Mucosa of descending colon (tissue), 3 donors: ENCODE measurements at regions not wholly inside any gene's neighbourhood (a gene's known extent, or its start where the extent isn't known, plus 50 kb on each side); places are given as distances from the start of the nearest gene placed in this dataset.

Experiments used
- ATAC-seq: fragments of 200-7000 bp; cut with Tn5 transposase; one replicate; pipeline ENCODE4 v1.9.1; 2020; ENCODE audit warnings: mild to moderate bottlenecking, moderate library complexity
- DNase-seq, 3 donors: peaks; one replicate each; pipeline ENCODE4 v3.0.0-alpha.2; 2020
- H3K36me3 ChIP-seq: fragments of 200-600 bp; one replicate; pipeline ENCODE4 v1.8.0; 2021; ENCODE audit warnings: low read depth, mild to moderate bottlenecking
- H3K4me1 ChIP-seq: fragments of 200-600 bp; one replicate; pipeline ENCODE4 v1.8.0; 2021; ENCODE audit warnings: low read depth, mild to moderate bottlenecking
- H3K4me3 ChIP-seq: fragments of 200-600 bp; one replicate; pipeline ENCODE4 v1.8.0; 2021; ENCODE audit warnings: mild to moderate bottlenecking
- H3K9me3 ChIP-seq: fragments of 200-600 bp; one replicate; pipeline ENCODE4 v1.8.0; 2021; ENCODE audit warnings: mild to moderate bottlenecking
- intact Hi-C, 2 donors: fragments of 100-400 bp; cut with DNase I in 1 of 2; cut with micrococcal nuclease in 1 of 2; formaldehyde crosslinking; loops; one replicate each; pipeline versions ENCODE4 v1.11.0 to v1.11.1; 2022; cut with DNase I, micrococcal nuclease
- TF ChIP-seq, protein P1 (sequence below): fragments of 200-600 bp; IDR thresholded peaks from one replicate; pipeline ENCODE4 v1.8.0; 2022; ENCODE audit warnings: antibody characterized with exemption, mild to moderate bottlenecking
- donor health status: DM: no; HTN: no; CAD: no; lungs with moderate emphysema.
- donor health status: DM: no; HTN: no; CAD: no.
- donor health status: DM: no; HTN: yes; CAD: no.

DNA sequence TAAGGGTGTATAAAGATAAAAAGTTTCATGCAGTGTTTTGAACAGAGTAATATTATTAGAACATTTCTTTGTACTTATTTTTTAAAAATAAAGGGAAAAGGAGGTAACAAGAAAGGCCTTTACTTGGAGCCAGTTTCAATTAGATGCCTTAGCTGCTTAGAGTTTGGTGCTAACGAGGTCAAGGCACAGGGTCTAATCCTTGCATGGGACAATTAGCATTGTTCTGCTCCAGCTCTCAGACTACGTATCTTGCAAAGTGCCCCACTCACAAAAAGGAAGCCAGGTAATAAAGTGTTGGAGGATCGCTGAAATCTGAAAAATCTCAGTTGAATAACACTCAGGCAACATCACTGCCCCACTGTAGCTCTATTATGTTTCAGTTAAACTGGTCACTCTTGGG, 2011.3 kb downstream of the EFNA5 start:
- Histone ChIP-seq H3K36me3 (no peaks in the 10 kb centered on the region), H3K4me3 (no peak overlapping the region), H3K4me1 (no peaks in the 10 kb centered on the region), H3K9me3 (no peaks in the 10 kb centered on the region)
- TF ChIP-seq, protein P1, sequence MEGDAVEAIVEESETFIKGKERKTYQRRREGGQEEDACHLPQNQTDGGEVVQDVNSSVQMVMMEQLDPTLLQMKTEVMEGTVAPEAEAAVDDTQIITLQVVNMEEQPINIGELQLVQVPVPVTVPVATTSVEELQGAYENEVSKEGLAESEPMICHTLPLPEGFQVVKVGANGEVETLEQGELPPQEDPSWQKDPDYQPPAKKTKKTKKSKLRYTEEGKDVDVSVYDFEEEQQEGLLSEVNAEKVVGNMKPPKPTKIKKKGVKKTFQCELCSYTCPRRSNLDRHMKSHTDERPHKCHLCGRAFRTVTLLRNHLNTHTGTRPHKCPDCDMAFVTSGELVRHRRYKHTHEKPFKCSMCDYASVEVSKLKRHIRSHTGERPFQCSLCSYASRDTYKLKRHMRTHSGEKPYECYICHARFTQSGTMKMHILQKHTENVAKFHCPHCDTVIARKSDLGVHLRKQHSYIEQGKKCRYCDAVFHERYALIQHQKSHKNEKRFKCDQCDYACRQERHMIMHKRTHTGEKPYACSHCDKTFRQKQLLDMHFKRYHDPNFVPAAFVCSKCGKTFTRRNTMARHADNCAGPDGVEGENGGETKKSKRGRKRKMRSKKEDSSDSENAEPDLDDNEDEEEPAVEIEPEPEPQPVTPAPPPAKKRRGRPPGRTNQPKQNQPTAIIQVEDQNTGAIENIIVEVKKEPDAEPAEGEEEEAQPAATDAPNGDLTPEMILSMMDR, result no peak
- ATAC-seq (no peak), DNase-seq (no peak)
- intact Hi-C loops, result no loop called here

DNA sequence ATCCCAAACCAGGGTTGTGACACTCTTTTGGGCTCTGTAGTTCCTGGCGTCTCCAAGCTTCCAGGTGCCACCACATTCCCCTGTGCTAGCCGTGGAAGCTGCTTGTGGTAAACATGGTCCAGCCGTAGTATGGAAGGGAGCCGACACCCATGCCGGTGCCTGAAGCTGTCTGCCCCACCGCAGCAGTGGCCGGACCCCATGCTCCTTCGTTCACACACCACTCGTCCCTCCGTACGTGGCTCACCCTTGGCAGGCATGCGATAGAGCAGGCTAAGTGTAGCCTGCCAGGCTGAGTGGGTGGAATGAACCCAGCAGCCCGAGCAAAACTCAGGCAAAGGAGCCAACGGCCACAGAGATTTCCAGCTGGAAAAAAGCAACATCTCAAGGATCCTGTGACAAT, 2030.4 kb downstream of the EFNA5 start:
- no peaks in the 10 kb centered on the region for H3K9me3 ChIP-seq
- H3K4me3 ChIP-seq, result no peak overlapping the region
- no peak for ATAC-seq
- intact Hi-C loops, result no loop called here
- no peaks in the 10 kb centered on the region for H3K4me1 ChIP-seq
- TF ChIP-seq, protein P1, result no peak
- DNase-seq, result peak in 1 of 3 donors; percentile 40
- H3K36me3 ChIP-seq, result no peaks in the 10 kb centered on the region

DNA sequence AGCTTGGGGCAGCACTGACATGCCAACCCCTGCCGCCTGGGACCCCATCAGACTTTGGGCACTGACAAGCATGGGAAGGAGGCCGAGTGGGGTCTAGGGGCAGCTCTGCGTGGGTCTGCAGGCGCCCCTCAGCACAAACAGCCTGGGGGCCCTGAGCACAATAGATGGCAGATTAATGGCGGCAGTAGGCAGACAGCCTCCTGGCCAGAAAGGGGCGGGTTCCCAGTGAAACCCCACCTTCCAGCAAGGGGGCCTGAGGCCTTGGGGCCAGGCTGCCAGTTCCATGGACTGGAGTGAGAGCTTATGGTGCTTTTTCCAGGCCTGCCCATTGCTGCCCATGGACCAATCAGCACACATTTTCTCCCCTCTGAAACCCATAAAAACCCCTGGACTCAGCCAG, 2031.2 kb downstream of the EFNA5 start:
- no peak for ATAC-seq
- TF ChIP-seq, protein P1, result no peak

DNA sequence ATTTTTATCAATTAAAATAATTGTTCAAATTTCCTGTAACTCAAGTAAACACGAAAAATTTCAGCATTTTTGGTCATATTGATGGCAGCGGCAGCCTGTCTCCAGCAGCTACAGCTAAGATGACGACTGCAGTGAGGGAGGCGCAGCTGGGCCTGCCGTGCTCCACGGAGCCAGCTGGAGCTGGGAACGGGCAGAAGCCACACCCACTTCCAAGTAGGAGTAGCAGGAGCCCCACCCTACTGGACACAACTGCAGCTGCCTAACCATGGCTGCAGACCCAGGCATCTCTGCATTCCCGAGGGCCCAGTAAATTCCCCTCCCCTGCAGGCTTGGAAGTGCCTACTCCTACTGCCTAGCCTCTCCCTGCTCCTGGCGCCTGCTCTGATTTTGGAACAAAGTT, 2031.7 kb downstream of the EFNA5 start:
- TF ChIP-seq, protein P1, result no peak
- no peaks in the 10 kb centered on the region for H3K4me1 ChIP-seq
- DNase-seq (no peak), ATAC-seq (no peak)
- no peaks in the 10 kb centered on the region for H3K36me3 ChIP-seq
- intact Hi-C loops, result no loop called here
- no peak overlapping the region for H3K4me3 ChIP-seq
- no peaks in the 10 kb centered on the region for H3K9me3 ChIP-seq

More for the DNA sequence above, 2031.2 kb downstream of the EFNA5 start:
- H3K9me3 ChIP-seq, result no peaks in the 10 kb centered on the region
- H3K36me3 ChIP-seq, result no peaks in the 10 kb centered on the region
- no peak overlapping the region for H3K4me3 ChIP-seq
- DNase-seq, result no peak
- intact Hi-C loops, result no loop called here
- no peaks in the 10 kb centered on the region for H3K4me1 ChIP-seq

DNA sequence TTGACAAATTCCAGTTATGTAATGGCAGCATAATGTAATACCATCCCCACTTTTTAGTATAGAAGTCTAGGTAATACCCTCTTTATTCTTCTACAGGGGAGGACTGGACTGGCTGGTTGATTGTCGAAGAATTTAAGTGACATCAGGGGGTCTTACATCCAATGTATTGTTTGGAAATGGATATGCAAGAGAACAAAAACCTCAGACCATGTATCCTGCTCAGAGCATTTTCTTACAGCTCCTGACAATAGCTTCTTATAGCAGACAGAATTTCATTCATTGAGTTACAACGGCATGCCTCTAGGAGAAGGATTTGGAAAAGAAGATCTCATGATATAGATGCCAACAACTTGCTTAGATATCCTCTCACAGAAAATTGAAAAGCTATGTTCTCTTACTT, 2032.3 kb downstream of the EFNA5 start:
- intact Hi-C loops, result no loop called here
- no peak for ATAC-seq

DNA sequence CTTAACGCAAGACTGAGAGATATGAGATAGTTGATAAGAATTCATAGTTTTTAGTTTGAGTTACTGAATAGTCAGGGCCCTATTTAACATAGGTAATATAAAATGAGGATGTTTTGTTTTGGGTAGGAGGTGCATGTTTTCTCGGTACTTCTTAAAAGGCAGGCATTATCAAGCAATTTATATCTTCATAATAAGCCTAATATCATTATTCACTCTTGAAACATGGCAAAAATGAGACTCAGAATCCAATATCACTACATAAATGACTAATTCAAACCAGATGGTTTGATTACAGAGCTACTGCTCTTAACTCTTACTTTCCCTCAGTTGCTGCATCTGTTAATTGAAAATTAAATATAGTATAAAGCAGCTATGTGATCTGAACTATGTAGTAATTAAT, 2038.7 kb downstream of the EFNA5 start:
- H3K4me3 ChIP-seq, result no peak overlapping the region
- H3K36me3 ChIP-seq, result no peaks in the 10 kb centered on the region
- no peaks in the 10 kb centered on the region for H3K4me1 ChIP-seq
- intact Hi-C loops, result no loop called here
- ATAC-seq (no peak), DNase-seq (no peak)
- H3K9me3 ChIP-seq, result no peaks in the 10 kb centered on the region
- TF ChIP-seq, protein P1, result no peak

More for the DNA sequence above, 2032.3 kb downstream of the EFNA5 start:
- no peak for DNase-seq
- no peaks in the 10 kb centered on the region for H3K9me3 ChIP-seq
- TF ChIP-seq, protein P1, result no peak
- H3K36me3 ChIP-seq, result no peaks in the 10 kb centered on the region
- H3K4me1 ChIP-seq, result no peaks in the 10 kb centered on the region
- no peak overlapping the region for H3K4me3 ChIP-seq
